ENCODE measurements at regions not wholly inside any gene's neighbourhood (a gene's known extent, or its start where the extent isn't known, plus 50 kb on each side); places are given as distances from the start of the nearest gene placed in this dataset.
A peak's percentile ranks its signal among the peaks of the same experiment; 100 is the strongest.

- TF ChIP-seq, protein P1, sequence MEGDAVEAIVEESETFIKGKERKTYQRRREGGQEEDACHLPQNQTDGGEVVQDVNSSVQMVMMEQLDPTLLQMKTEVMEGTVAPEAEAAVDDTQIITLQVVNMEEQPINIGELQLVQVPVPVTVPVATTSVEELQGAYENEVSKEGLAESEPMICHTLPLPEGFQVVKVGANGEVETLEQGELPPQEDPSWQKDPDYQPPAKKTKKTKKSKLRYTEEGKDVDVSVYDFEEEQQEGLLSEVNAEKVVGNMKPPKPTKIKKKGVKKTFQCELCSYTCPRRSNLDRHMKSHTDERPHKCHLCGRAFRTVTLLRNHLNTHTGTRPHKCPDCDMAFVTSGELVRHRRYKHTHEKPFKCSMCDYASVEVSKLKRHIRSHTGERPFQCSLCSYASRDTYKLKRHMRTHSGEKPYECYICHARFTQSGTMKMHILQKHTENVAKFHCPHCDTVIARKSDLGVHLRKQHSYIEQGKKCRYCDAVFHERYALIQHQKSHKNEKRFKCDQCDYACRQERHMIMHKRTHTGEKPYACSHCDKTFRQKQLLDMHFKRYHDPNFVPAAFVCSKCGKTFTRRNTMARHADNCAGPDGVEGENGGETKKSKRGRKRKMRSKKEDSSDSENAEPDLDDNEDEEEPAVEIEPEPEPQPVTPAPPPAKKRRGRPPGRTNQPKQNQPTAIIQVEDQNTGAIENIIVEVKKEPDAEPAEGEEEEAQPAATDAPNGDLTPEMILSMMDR (IDR thresholded peaks at IDR 0.05; ENCODE audit: low read depth, low read length): no peak
- H3K4me3 ChIP-seq (replicated peaks in 1 of 2; ENCODE audit: low read depth in 2 of 2, low read length in 2 of 2): no peak overlapping the region
- no peak for DNase-seq (ENCODE audit: low read depth in 2 of 2)
Observed at GRCh38 chr4:159604781-159605180, 501.9 kb downstream of the RAPGEF2 start.

DNA sequence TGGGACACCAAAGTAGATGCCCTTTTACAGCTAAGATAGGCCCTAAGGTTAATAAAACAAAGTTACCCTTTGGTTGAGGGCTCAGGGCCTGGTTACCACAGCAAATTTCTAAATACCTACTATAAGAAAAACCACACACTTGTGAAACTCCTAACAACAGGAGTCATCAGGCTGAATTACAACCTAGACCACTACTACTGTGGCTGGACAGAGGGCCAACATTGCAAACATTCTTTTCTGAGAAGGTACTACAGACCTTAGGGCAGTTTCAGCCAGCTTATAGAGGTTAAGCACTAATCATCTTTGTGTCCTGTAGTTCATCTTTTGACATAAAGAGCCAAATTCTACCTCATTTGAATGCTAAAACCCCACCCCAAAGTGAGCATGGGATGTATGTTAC, 504.0 kb downstream of the RAPGEF2 start:
- TF ChIP-seq, protein P1 (IDR thresholded peaks at IDR 0.05; ENCODE audit: low read depth, low read length): no peak
- H3K4me3 ChIP-seq (replicated peaks in 1 of 2; ENCODE audit: low read depth in 2 of 2, low read length in 2 of 2): no peak overlapping the region
- DNase-seq (ENCODE audit: low read depth in 2 of 2): no peak

- no peak for DNase-seq (ENCODE audit: low read depth in 2 of 2)
- no peak overlapping the region for H3K4me3 ChIP-seq (replicated peaks in 1 of 2; ENCODE audit: low read depth in 2 of 2, low read length in 2 of 2)
- TF ChIP-seq, protein P1 (IDR thresholded peaks at IDR 0.05; ENCODE audit: low read depth, low read length): no peak
Observed at GRCh38 chr4:159607809-159608208, 504.9 kb downstream of the RAPGEF2 start.

DNA sequence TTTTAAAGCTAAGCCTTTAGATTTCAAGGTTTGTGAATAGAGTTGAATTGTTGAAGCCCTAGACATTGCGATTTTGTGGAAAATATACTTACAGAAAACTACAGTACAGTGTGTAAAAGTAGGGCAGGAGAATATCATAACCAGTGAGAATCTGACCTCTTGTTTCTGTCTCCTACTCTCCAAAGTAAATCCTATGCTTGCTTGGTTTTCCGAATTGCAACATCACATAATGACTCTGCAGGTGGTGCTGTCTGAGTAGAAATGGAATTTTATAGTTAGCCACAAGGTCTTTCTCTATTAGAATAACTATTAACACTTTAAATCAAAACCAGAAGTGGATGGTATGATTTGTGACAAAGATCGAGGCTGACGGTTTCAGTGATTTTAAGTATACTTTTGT, 505.6 kb downstream of the RAPGEF2 start:
- TF ChIP-seq, protein P1 (IDR thresholded peaks at IDR 0.05; ENCODE audit: low read depth, low read length): no peak
- DNase-seq (ENCODE audit: low read depth in 2 of 2): peak in 1 of 2 donors; percentile 33

DNA sequence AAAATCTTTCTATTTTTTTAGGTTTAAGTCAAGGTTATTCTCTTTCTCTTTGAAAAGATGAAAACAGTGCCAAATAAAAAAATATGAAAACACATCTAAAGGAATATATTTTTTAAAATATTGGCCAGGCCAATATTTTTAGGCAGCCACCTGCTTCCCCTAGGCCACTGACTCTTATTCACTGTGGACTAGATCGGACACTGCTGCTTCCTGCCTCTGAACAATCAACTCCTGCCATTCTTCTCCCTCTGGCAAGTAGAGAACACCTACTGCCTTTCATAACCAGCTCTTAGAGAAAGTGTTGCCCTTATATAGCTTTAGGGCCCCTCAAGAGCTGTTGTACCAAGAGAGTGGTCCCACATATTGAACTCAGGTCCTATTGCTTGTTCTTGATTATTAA, 529.2 kb downstream of the RAPGEF2 start:
- H3K4me3 ChIP-seq (replicated peaks in 1 of 2; ENCODE audit: low read depth in 2 of 2, low read length in 2 of 2): no peak overlapping the region
- TF ChIP-seq, protein P1 (IDR thresholded peaks at IDR 0.05; ENCODE audit: low read depth, low read length): no peak
- DNase-seq (ENCODE audit: low read depth in 2 of 2): no peak

More for the DNA sequence above, 505.6 kb downstream of the RAPGEF2 start:
- no peak overlapping the region for H3K4me3 ChIP-seq (replicated peaks in 1 of 2; ENCODE audit: low read depth in 2 of 2, low read length in 2 of 2)

- TF ChIP-seq, protein P1 (IDR thresholded peaks at IDR 0.05; ENCODE audit: low read depth, low read length): no peak
Observed at GRCh38 chr4:159639671-159640323, 536.9 kb downstream of the RAPGEF2 start.

GRCh38 chr4:159649237-159649636, 546.4 kb downstream of the RAPGEF2 start:
- TF ChIP-seq, protein P1 (IDR thresholded peaks at IDR 0.05; ENCODE audit: low read depth, low read length): no peak
- no peak overlapping the region for H3K4me3 ChIP-seq (replicated peaks in 1 of 2; ENCODE audit: low read depth in 2 of 2, low read length in 2 of 2)
- no peak for DNase-seq (ENCODE audit: low read depth in 2 of 2)

More at GRCh38 chr4:159639671-159640323, 536.9 kb downstream of the RAPGEF2 start:
- H3K4me3 ChIP-seq (replicated peaks in 1 of 2; ENCODE audit: low read depth in 2 of 2, low read length in 2 of 2): no peak overlapping the region
- DNase-seq (ENCODE audit: low read depth in 2 of 2): no peak
